Activated CD4-positive, alpha-beta T cell treated with anti-CD3 and anti-CD28 coated beads for 36 hours (primary cell): ENCODE measurements at regions not wholly inside any gene's neighbourhood (a gene's known extent, or its start where the extent isn't known, plus 50 kb on each side); places are given as distances from the start of the nearest gene placed in this dataset.

ENCODE experiments used
- ATAC-seq: fragments of 200-7000 bp; cut with Tn5 transposase; one replicate; pipeline ENCODE4 v1.10.0; 2021; ENCODE audit warnings: mild to moderate bottlenecking, moderate library complexity
- CTCF ChIA-PET: fragments of 350-600 bp; sonication (Branson Sonifier 250); formaldehyde crosslinking; loops from one replicate; lab custom pipeline; 2021; ENCODE audit warnings: antibody characterized with exemption; lab: Charles Lee
- POLR2A ChIA-PET: fragments of 350-600 bp; sonication (Branson Sonifier 250); formaldehyde crosslinking; loops from one replicate; lab custom pipeline; 2021; ENCODE audit warnings: antibody characterized with exemption, inconsistent platforms; lab: Charles Lee
- DNase-seq: peaks from one replicate; pipeline ENCODE4 v3.0.0-alpha.2; 2020
- H3K27ac Mint-ChIP-seq: one replicate; pipeline ENCODE4 v1.8.0; 2021; ENCODE audit warnings: mixed read lengths
- H3K27me3 Mint-ChIP-seq: one replicate; pipeline ENCODE4 v1.8.0; 2021; ENCODE audit warnings: mixed read lengths
- H3K36me3 Mint-ChIP-seq: one replicate; pipeline ENCODE4 v1.8.0; 2021; ENCODE audit warnings: low read depth, mixed read lengths
- H3K4me1 Mint-ChIP-seq: one replicate; pipeline ENCODE4 v1.8.0; 2021; ENCODE audit warnings: mixed read lengths
- H3K4me3 Mint-ChIP-seq: one replicate; pipeline ENCODE4 v1.8.0; 2021; ENCODE audit warnings: mild to moderate bottlenecking, moderate library complexity, mixed read lengths
- H3K9me3 Mint-ChIP-seq: one replicate; pipeline ENCODE4 v1.8.0; 2021; ENCODE audit warnings: low read depth, mixed read lengths
- intact Hi-C, 2 experiments: fragments of 100-400 bp; cut with DNase I in 1 of 2; cut with micrococcal nuclease in 1 of 2; formaldehyde crosslinking; loops; one replicate each; pipeline versions ENCODE4 v1.14.2 to v1.15.1; 2022 to 2024; cut with DNase I, micrococcal nuclease

DNA sequence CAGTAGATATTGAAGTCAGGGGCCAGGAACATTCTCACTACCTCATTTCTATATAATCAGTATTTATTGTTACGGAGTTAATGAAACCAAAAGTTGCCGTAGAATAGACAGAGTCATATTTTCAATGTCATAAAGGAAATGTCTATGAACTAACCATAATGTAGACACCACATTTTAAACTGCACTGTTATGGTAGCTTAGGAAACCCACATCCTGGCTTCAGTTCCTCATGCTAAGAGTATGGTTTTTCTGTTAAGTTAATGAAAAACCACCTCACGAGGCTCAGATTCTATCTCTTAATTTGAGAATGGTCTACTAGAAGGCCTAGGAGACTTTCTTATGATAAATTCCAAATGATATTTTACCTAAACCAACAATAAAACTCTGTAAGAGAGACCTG is 166.5 kb downstream of the TMEM26 start:
- intact Hi-C loops, result no loop called here
- peak overlapping the region; percentile 56 for H3K27ac Mint-ChIP-seq
- ATAC-seq, result peak; percentile 97
- peaks cover 15% of the 10 kb centered on the region for H3K4me1 Mint-ChIP-seq
- no peaks in the 10 kb centered on the region for H3K27me3 Mint-ChIP-seq
- no peaks in the 10 kb centered on the region for H3K36me3 Mint-ChIP-seq
- CTCF ChIA-PET, result interaction anchor here (0.7 to 2.0 kb wide), 2 partner anchors 146 to 584 kb away, joined by 3 to 6 read pairs; no protein-coding TSS in a partner anchor
- peaks cover 5% of the 10 kb centered on the region for H3K9me3 Mint-ChIP-seq
- peak; percentile 16 for DNase-seq
- H3K4me3 Mint-ChIP-seq, result no peak overlapping the region
- POLR2A ChIA-PET, result no interaction called here

DNA sequence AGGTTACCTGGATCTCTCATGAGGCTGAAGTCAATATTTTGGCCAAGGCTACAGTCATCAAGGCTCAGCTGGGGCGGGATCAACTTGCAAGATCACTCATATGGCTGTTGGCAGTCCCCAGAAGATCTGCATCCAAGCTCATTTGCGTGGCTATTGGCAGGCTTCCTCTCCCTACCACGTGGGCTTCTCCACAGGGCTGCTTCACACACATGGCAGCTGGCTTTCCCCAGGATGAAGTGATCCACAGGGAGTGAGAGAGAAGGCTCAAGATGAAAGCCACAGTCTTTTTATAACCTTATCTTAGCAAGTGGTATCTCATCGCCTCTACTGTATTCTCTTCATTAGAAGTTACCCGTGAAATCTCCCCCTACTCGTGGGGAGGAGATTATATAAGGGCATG is 167.4 kb downstream of the TMEM26 start:
- CTCF ChIA-PET, result interaction anchor here (0.8 kb wide), 1 partner anchor 92 kb away, joined by 3 read pairs; no protein-coding TSS in a partner anchor
- ATAC-seq (no peak), DNase-seq (no peak)
- Mint-ChIP-seq H3K9me3 (peaks cover 5% of the 10 kb centered on the region), H3K27me3 (no peaks in the 10 kb centered on the region), H3K36me3 (no peaks in the 10 kb centered on the region), H3K4me3 (no peak overlapping the region), H3K27ac (no peak overlapping the region), H3K4me1 (peaks cover 15% of the 10 kb centered on the region)
- intact Hi-C loops, result no loop called here
- POLR2A ChIA-PET, result no interaction called here

- peak overlapping the region; percentile 35 for H3K4me3 Mint-ChIP-seq
- peaks cover 3% of the 10 kb centered on the region for H3K9me3 Mint-ChIP-seq
- H3K4me1 Mint-ChIP-seq, result peaks cover 15% of the 10 kb centered on the region
- H3K36me3 Mint-ChIP-seq, result no peaks in the 10 kb centered on the region
- CTCF ChIA-PET, result interaction anchor here (0.6 to 1.2 kb wide), 8 partner anchors 11 to 465 kb away, joined by 3 to 4 read pairs (median 3); no protein-coding TSS in a partner anchor
- ATAC-seq (no peak), DNase-seq (no peak)
- H3K27ac Mint-ChIP-seq, result no peak overlapping the region
- H3K27me3 Mint-ChIP-seq, result no peaks in the 10 kb centered on the region
- intact Hi-C loops, result loop anchor here (1.0 to 5.0 kb wide), 6 partner anchors 142 to 468 kb away; no protein-coding TSS in a partner anchor
- POLR2A ChIA-PET, result no interaction called here
Measured at GRCh38 chr10:61284222-61284890, 168.8 kb downstream of the TMEM26 start.

GRCh38 chr10:61283481-61284221 is 169.5 kb downstream of the TMEM26 start:
- POLR2A ChIA-PET, result no interaction called here
- no peak for DNase-seq
- CTCF ChIA-PET, result interaction anchor here (0.6 to 1.2 kb wide), 9 partner anchors 10 to 465 kb away, joined by 3 to 4 read pairs (median 3); no protein-coding TSS in a partner anchor
- no peak overlapping the region for H3K27ac Mint-ChIP-seq
- H3K9me3 Mint-ChIP-seq, result peaks cover 3% of the 10 kb centered on the region
- no peaks in the 10 kb centered on the region for H3K36me3 Mint-ChIP-seq
- peak overlapping the region; percentile 35 for H3K4me3 Mint-ChIP-seq
- intact Hi-C loops, result loop anchor here (1.0 to 5.0 kb wide), 6 partner anchors 141 to 467 kb away; no protein-coding TSS in a partner anchor
- no peak for ATAC-seq
- no peaks in the 10 kb centered on the region for H3K27me3 Mint-ChIP-seq
- peaks cover 15% of the 10 kb centered on the region for H3K4me1 Mint-ChIP-seq

DNA sequence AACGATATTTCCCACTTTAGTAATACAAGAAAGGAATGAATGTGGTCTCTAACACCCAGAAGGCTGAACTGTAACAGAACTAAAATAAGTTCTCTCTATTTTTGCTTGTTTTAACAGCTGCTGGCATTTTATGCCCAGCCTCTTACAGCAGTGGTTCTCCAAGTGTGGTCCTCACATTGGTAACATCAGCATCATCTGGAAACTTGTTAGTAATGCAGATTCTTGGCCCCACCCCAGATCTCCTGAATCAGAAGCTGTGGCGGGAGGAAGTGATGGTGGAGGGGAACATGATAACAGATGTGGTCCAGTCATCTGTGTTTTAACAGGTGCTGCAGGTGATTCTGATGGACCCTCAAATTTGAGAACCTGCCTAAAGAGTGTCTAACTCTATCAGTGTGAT is 170.1 kb downstream of the TMEM26 start:
- peak; percentile 27 for ATAC-seq
- Mint-ChIP-seq H3K27me3 (no peaks in the 10 kb centered on the region), H3K27ac (no peak overlapping the region), H3K4me3 (no peak overlapping the region), H3K36me3 (no peaks in the 10 kb centered on the region), H3K9me3 (peaks cover 3% of the 10 kb centered on the region), H3K4me1 (peaks cover 15% of the 10 kb centered on the region)
- ChIA-PET CTCF (interaction anchor here (0.6 to 0.9 kb wide), 2 partner anchors 9 to 47 kb away, joined by 3 to 4 read pairs; no protein-coding TSS in a partner anchor), POLR2A (no interaction called here)
- intact Hi-C loops, result loop anchor here (5.0 kb wide), 4 partner anchors 141 to 451 kb away; no protein-coding TSS in a partner anchor
- DNase-seq, result peak; percentile 30

DNA sequence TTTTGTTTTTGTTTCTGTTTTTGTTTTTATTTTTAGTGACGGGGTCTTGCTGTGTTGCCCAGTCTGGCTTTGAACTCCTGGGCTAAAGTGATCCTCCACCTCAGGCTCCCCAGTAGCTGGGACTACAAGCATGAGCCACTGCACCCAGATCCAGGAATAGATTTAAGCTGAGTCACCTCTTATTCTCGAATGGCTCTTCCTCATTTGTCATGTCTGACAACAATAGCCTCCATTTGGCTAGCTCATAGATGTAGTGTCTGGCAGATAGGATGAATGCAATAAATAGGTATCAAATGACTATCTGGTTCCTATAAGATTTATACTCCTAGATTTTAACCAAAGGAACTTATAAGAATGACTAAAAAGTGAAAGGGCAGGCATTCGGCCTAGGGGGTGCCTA is 172.9 kb downstream of the TMEM26 start:
- CTCF ChIA-PET, result interaction anchor here (0.9 kb wide), 1 partner anchor 59 kb away, joined by 4 read pairs; no protein-coding TSS in a partner anchor
- Mint-ChIP-seq H3K36me3 (no peaks in the 10 kb centered on the region), H3K9me3 (no peaks in the 10 kb centered on the region), H3K27me3 (peaks cover 1% of the 10 kb centered on the region), H3K27ac (no peak overlapping the region), H3K4me1 (no peaks in the 10 kb centered on the region), H3K4me3 (no peak overlapping the region)
- POLR2A ChIA-PET, result no interaction called here
- DNase-seq (no peak), ATAC-seq (no peak)
- intact Hi-C loops, result loop anchor here (5.0 kb wide), 4 partner anchors 138 to 448 kb away; no protein-coding TSS in a partner anchor

GRCh38 chr10:61279400-61279799 is 173.8 kb downstream of the TMEM26 start:
- DNase-seq, result no peak
- Mint-ChIP-seq H3K27ac (no peak overlapping the region), H3K9me3 (no peaks in the 10 kb centered on the region), H3K27me3 (peaks cover 3% of the 10 kb centered on the region), H3K4me1 (no peaks in the 10 kb centered on the region), H3K4me3 (no peak overlapping the region), H3K36me3 (no peaks in the 10 kb centered on the region)
- ATAC-seq, result no peak
- CTCF ChIA-PET, result interaction anchor here (0.9 kb wide), 1 partner anchor 60 kb away, joined by 4 read pairs; no protein-coding TSS in a partner anchor
- intact Hi-C loops, result no loop called here
- POLR2A ChIA-PET, result no interaction called here

DNA sequence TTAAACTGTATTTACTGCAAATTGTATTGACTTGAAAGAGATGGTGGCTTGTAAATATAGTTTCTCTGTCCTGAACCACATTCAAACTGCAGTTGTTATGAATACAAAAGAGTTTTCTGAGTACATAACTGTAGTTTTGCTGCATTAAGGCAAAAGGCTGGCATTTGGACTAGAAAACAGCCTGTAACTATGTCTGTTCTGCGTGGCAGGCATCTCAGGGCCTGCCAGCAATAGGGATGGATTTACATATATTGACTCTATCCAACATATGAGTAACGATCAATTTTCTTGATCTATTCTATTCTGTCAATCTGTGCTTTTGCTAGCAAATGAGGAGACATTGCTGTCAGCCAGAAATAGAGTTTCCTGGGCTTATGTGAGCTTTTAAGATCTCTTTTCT is 174.6 kb downstream of the TMEM26 start:
- H3K27me3 Mint-ChIP-seq, result peaks cover 6% of the 10 kb centered on the region
- POLR2A ChIA-PET, result no interaction called here
- H3K27ac Mint-ChIP-seq, result no peak overlapping the region
- ATAC-seq (no peak), DNase-seq (no peak)
- H3K9me3 Mint-ChIP-seq, result no peaks in the 10 kb centered on the region
- CTCF ChIA-PET, result interaction anchor here (0.6 kb wide), 1 partner anchor 59 kb away, joined by 3 read pairs; no protein-coding TSS in a partner anchor
- no peaks in the 10 kb centered on the region for H3K4me1 Mint-ChIP-seq
- no peaks in the 10 kb centered on the region for H3K36me3 Mint-ChIP-seq
- no peak overlapping the region for H3K4me3 Mint-ChIP-seq
- intact Hi-C loops, result no loop called here

GRCh38 chr10:61272781-61273180 is 180.4 kb downstream of the TMEM26 start:
- Mint-ChIP-seq H3K4me3 (no peak overlapping the region), H3K27ac (no peak overlapping the region), H3K4me1 (no peaks in the 10 kb centered on the region), H3K36me3 (no peaks in the 10 kb centered on the region), H3K27me3 (peaks cover 8% of the 10 kb centered on the region), H3K9me3 (no peaks in the 10 kb centered on the region)
- intact Hi-C loops, result no loop called here
- DNase-seq (no peak), ATAC-seq (no peak)
- CTCF ChIA-PET, result no interaction called here
- POLR2A ChIA-PET, result interaction anchor here (0.6 kb wide), 1 partner anchor 356 kb away, joined by 3 read pairs; no protein-coding TSS in a partner anchor

- Mint-ChIP-seq H3K27ac (no peak overlapping the region), H3K36me3 (no peaks in the 10 kb centered on the region), H3K27me3 (peaks cover 11% of the 10 kb centered on the region), H3K4me3 (no peak overlapping the region), H3K4me1 (no peaks in the 10 kb centered on the region), H3K9me3 (no peaks in the 10 kb centered on the region)
- ATAC-seq (no peak), DNase-seq (no peak)
- ChIA-PET CTCF (interaction anchor here (0.6 kb wide), 1 partner anchor 1008 kb away, joined by 4 read pairs; no protein-coding TSS in a partner anchor), POLR2A (no interaction called here)
- intact Hi-C loops, result no loop called here
Measured at GRCh38 chr10:61271127-61271780, 181.9 kb downstream of the TMEM26 start.

DNA sequence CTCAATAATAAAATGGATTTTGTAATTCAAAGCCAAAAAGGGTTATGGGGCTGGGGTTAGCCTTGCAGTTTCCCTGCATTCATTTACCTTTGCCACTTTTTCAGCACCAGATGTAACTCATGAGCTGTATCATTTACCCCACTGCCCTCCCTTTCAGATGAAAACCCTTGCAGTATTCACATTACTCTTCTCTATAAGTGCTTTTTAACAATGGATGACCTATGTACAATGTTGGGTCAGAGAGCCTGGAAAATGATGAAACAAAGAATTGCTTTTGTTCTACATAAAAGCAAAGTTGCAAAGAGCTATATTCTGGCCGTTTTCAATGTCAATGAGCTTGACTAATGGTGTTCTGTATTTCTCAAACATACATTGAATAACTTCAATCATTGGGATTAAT is 189.7 kb downstream of the TMEM26 start:
- peaks cover 1% of the 10 kb centered on the region for H3K9me3 Mint-ChIP-seq
- no peak overlapping the region for H3K4me3 Mint-ChIP-seq
- H3K27ac Mint-ChIP-seq, result no peak overlapping the region
- H3K36me3 Mint-ChIP-seq, result no peaks in the 10 kb centered on the region
- intact Hi-C loops, result no loop called here
- H3K4me1 Mint-ChIP-seq, result no peaks in the 10 kb centered on the region
- CTCF ChIA-PET, result interaction anchor here (0.7 to 1.2 kb wide), 2 partner anchors 14 to 447 kb away, joined by 3 read pairs; no protein-coding TSS in a partner anchor
- DNase-seq (no peak), ATAC-seq (no peak)
- POLR2A ChIA-PET, result no interaction called here
- peaks cover 21% of the 10 kb centered on the region for H3K27me3 Mint-ChIP-seq
